GM23338 (cell line): ENCODE measurements at regions not wholly inside any gene's neighbourhood (a gene's known extent, or its start where the extent isn't known, plus 50 kb on each side); places are given as distances from the start of the nearest gene placed in this dataset.

Experiments
- ATAC-seq: fragments of 200-7000 bp; cut with Tn5 transposase; 3 replicates; pipeline ENCODE4 v1.9.1; 2020
- DNase-seq: peaks from one replicate; pipeline ENCODE4 v3.0.0-alpha.2; 2015; ENCODE audit warnings: low spot score
- H2AFZ ChIP-seq: fragments of 200-600 bp; sonication (generic); 2 replicates; pipeline ENCODE4 v1.8.0; 2016; ENCODE audit warnings: antibody characterized with exemption, mild to moderate bottlenecking, moderate library complexity
- H3F3A ChIP-seq: fragments of 200-600 bp; sonication (generic); replicated peaks from 2 replicates; pipeline ENCODE4 v1.8.0; 2017; ENCODE audit warnings: antibody characterized with exemption, mixed run types, low read depth
- H3K27ac ChIP-seq: fragments of 200-600 bp; sonication (generic); 2 replicates; pipeline ENCODE4 v1.6.1; 2016; ENCODE audit warnings: low read depth
- H3K27me3 ChIP-seq: fragments of 200-600 bp; sonication (generic); 2 replicates; pipeline ENCODE4 v1.8.0; 2016; ENCODE audit warnings: mild to moderate bottlenecking, mixed run types, moderate library complexity; ENCODE audit not compliant: insufficient read depth
- H3K36me3 ChIP-seq: fragments of 200-600 bp; sonication (generic); 2 replicates; pipeline ENCODE4 v1.8.0; 2016; ENCODE audit warnings: mild to moderate bottlenecking; ENCODE audit not compliant: insufficient read depth
- H3K4me1 ChIP-seq: fragments of 200-600 bp; sonication (generic); 2 replicates; pipeline ENCODE4 v1.8.0; 2016; ENCODE audit warnings: mild to moderate bottlenecking, moderate library complexity; ENCODE audit not compliant: insufficient read depth
- H3K4me2 ChIP-seq: fragments of 200-600 bp; sonication (generic); 2 replicates; pipeline ENCODE4 v1.7.1; 2017; ENCODE audit warnings: mixed run types
- H3K4me3 ChIP-seq: fragments of 200-600 bp; sonication (generic); 2 replicates; pipeline ENCODE4 v1.6.1; 2016; ENCODE audit warnings: mixed run types
- H3K79me2 ChIP-seq: fragments of 200-600 bp; sonication (generic); replicated peaks from 2 replicates; pipeline ENCODE4 v1.8.0; 2017; ENCODE audit warnings: mild to moderate bottlenecking; ENCODE audit not compliant: insufficient read depth
- H3K9me2 ChIP-seq: fragments of 200-600 bp; sonication (generic); 2 replicates; pipeline ENCODE4 v1.8.0; 2017; ENCODE audit not compliant: insufficient read depth
- H4K20me1 ChIP-seq: fragments of 200-600 bp; sonication (generic); replicated peaks from 2 replicates; pipeline ENCODE4 v1.8.0; 2017; ENCODE audit warnings: mild to moderate bottlenecking; ENCODE audit not compliant: insufficient read depth
- H3K27ac Mint-ChIP-seq: 2 replicates; pipeline ENCODE4 v1.8.0; 2020; ENCODE audit warnings: inconsistent platforms, mild to moderate bottlenecking, moderate library complexity, mixed read lengths
- H3K27me3 Mint-ChIP-seq: 3 replicates; pipeline ENCODE4 v1.8.0; 2022; ENCODE audit warnings: low read depth, mild to moderate bottlenecking, moderate library complexity, mixed read lengths, inconsistent platforms; ENCODE audit not compliant: insufficient read depth, poor library complexity
- H3K36me3 Mint-ChIP-seq: 3 replicates; pipeline ENCODE4 v1.8.0; 2021; ENCODE audit warnings: low read depth, mild to moderate bottlenecking, inconsistent platforms, moderate library complexity, mixed read lengths
- H3K4me1 Mint-ChIP-seq: 3 replicates; pipeline ENCODE4 v1.8.0; 2020; ENCODE audit warnings: mild to moderate bottlenecking, inconsistent platforms, mixed read lengths
- H3K4me3 Mint-ChIP-seq: 3 replicates; pipeline ENCODE4 v1.8.0; 2021; ENCODE audit warnings: moderate library complexity, mild to moderate bottlenecking, inconsistent platforms, mixed read lengths
- H3K9me3 Mint-ChIP-seq: 3 replicates; pipeline ENCODE4 v1.8.0; 2020; ENCODE audit warnings: moderate library complexity, mild to moderate bottlenecking, inconsistent platforms, mixed read lengths
- CREB1 ChIP-seq: fragments of 250-450 bp; sonication (Bioruptor Pico); IDR thresholded peaks from 2 replicates; pipeline ENCODE4 v1.5.0; 2020; ENCODE audit warnings: low read depth, mild to moderate bottlenecking, moderate library complexity
- EZH2 ChIP-seq: fragments of 200-600 bp; sonication (generic); IDR thresholded peaks from one replicate; pipeline ENCODE4 v1.8.0; 2017; ENCODE audit warnings: antibody characterized with exemption, mild to moderate bottlenecking, low read depth; ENCODE audit not compliant: unreplicated experiment
- EZH2phosphoT487 ChIP-seq: fragments of 200-600 bp; sonication (generic); IDR thresholded peaks from one replicate; pipeline ENCODE4 v1.8.1; 2018; ENCODE audit warnings: antibody characterized with exemption; ENCODE audit not compliant: unreplicated experiment
- JUNB ChIP-seq: IDR thresholded peaks from one replicate; pipeline ENCODE4 v1.6.1; 2016; ENCODE audit warnings: antibody characterized with exemption; ENCODE audit not compliant: unreplicated experiment
- NANOG ChIP-seq: IDR thresholded peaks from 2 replicates; pipeline ENCODE4 v1.6.1; 2016; ENCODE audit warnings: antibody characterized with exemption, borderline replicate concordance
- POLR2AphosphoS5 ChIP-seq: IDR thresholded peaks from 2 replicates; pipeline ENCODE4 v1.6.1; 2016; ENCODE audit warnings: antibody characterized with exemption, low read depth
- REST ChIP-seq: IDR thresholded peaks from one replicate; pipeline ENCODE4 v1.6.1; 2018; ENCODE audit warnings: antibody characterized with exemption; ENCODE audit not compliant: unreplicated experiment
- STAT1 ChIP-seq: IDR thresholded peaks from one replicate; pipeline ENCODE4 v1.6.1; 2016; ENCODE audit warnings: antibody characterized with exemption; ENCODE audit not compliant: unreplicated experiment
- ZNF114 ChIP-seq: fragments of 250-450 bp; sonication (Bioruptor Pico); IDR thresholded peaks from 2 replicates; pipeline ENCODE4 v1.5.0; 2020; ENCODE audit warnings: mild to moderate bottlenecking, moderate library complexity
- ZNF331 ChIP-seq: fragments of 250-450 bp; sonication (Bioruptor Pico); IDR thresholded peaks from 2 replicates; pipeline ENCODE4 v1.5.0; 2020; ENCODE audit warnings: low read depth, mild to moderate bottlenecking, moderate library complexity
- ZNF462 ChIP-seq: fragments of 250-450 bp; sonication (Bioruptor Pico); IDR thresholded peaks from 2 replicates; pipeline ENCODE4 v1.5.0; 2020; ENCODE audit warnings: mild to moderate bottlenecking, moderate library complexity
- TF ChIP-seq, protein P1 (sequence below): IDR thresholded peaks from 2 replicates; pipeline ENCODE4 v1.6.1; 2016; ENCODE audit warnings: antibody characterized with exemption
- TF ChIP-seq, protein P2 (sequence below), 2 experiments: fragments of 200-600 bp in 1 of 2; sonication (generic) in 1 of 2; conservative IDR thresholded peaks; 2 replicates each; pipeline versions ENCODE4 v1.5.1 to v1.6.1; 2016 to 2017; ENCODE audit warnings: antibody characterized with exemption in 2 of 2, low read depth in 2 of 2, mild to moderate bottlenecking in 2 of 2, moderate library complexity in 1 of 2

- Histone ChIP-seq H3K9me2 (no peaks in the 10 kb centered on the region), H3K27me3 (no peaks in the 10 kb centered on the region), H3K4me2 (no peak overlapping the region), H4K20me1 (no peaks in the 10 kb centered on the region), H2AFZ (no peak overlapping the region), H3K4me1 (no peaks in the 10 kb centered on the region), H3K36me3 (no peaks in the 10 kb centered on the region), H3F3A (no peaks in the 10 kb centered on the region), H3K4me3 (no peak overlapping the region), H3K79me2 (no peaks in the 10 kb centered on the region), H3K27ac (no peak overlapping the region)
- Mint-ChIP-seq H3K27ac (no peak overlapping the region), H3K9me3 (no peaks in the 10 kb centered on the region), H3K4me1 (no peaks in the 10 kb centered on the region), H3K36me3 (no peaks in the 10 kb centered on the region), H3K27me3 (peaks cover 3% of the 10 kb centered on the region), H3K4me3 (no peak overlapping the region)
- no peak for DNase-seq
- no peak for ATAC-seq
- TF ChIP-seq CREB1 (no peak), ZNF114 (CRISPR knock-in tag) (no peak), ZNF331 (CRISPR knock-in tag) (no peak), EZH2 (no peak), EZH2phosphoT487 (no peak), POLR2AphosphoS5 (no peak), REST (no peak), NANOG (no peak), STAT1 (no peak), ZNF462 (no peak), JUNB (no peak)
- TF ChIP-seq, protein P1, sequence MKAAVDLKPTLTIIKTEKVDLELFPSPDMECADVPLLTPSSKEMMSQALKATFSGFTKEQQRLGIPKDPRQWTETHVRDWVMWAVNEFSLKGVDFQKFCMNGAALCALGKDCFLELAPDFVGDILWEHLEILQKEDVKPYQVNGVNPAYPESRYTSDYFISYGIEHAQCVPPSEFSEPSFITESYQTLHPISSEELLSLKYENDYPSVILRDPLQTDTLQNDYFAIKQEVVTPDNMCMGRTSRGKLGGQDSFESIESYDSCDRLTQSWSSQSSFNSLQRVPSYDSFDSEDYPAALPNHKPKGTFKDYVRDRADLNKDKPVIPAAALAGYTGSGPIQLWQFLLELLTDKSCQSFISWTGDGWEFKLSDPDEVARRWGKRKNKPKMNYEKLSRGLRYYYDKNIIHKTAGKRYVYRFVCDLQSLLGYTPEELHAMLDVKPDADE = no peak
- TF ChIP-seq, protein P2, sequence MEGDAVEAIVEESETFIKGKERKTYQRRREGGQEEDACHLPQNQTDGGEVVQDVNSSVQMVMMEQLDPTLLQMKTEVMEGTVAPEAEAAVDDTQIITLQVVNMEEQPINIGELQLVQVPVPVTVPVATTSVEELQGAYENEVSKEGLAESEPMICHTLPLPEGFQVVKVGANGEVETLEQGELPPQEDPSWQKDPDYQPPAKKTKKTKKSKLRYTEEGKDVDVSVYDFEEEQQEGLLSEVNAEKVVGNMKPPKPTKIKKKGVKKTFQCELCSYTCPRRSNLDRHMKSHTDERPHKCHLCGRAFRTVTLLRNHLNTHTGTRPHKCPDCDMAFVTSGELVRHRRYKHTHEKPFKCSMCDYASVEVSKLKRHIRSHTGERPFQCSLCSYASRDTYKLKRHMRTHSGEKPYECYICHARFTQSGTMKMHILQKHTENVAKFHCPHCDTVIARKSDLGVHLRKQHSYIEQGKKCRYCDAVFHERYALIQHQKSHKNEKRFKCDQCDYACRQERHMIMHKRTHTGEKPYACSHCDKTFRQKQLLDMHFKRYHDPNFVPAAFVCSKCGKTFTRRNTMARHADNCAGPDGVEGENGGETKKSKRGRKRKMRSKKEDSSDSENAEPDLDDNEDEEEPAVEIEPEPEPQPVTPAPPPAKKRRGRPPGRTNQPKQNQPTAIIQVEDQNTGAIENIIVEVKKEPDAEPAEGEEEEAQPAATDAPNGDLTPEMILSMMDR (conservative IDR thresholded peaks at IDR 0.05; ENCODE audit: low read depth in 2 of 2) = no peak
These were observed 344.6 kb upstream of the LRRC7 start for GRCh38 chr1:69223156-69223555.
